ENCODE measurements at regions not wholly inside any gene's neighbourhood (a gene's known extent, or its start where the extent isn't known, plus 50 kb on each side); places are given as distances from the start of the nearest gene placed in this dataset.

DNA sequence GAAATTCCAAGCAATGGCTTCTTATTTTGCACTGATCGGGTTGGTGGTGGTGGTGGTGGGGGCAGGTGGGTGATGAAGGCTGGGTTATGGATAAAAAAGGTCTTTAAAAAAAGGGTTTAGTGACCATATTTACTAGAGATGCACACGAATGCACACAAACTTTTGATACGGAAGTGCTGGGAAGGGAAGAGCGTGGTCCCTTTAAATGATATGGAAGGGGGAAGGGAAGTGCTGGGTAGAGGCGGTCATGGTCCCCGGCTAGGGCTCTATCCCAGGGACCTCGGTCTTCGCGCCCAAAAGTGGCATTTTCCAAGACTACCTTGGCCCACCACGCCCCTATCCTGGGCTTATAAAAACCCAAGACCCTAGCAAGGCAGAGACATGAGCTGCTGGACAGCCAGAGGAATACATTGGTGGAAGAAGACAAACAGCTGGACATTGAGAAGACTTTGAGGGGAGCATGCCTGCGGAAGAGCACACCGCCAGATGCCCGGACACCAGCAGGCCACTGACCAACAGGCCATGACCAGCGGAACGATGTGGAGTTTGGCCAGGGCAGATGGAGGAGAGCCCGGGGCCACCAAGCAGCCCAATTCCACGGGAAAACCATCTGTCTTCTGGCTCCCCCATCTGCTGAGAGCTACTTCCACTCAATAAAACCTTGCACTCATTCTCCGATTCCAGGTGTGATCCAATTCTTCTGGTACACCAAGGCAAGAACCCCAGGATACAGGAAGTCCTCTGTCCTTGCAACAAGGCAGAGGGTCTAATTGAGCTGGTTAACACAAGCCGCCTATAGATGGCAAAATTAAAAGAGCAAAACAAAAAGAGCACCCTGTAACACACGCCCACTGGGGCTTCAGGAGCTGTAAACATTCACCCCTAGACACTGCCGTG is 1720.2 kb downstream of the MRPL39 start:
- Mint-ChIP-seq H3K36me3 (ENCODE audit: low read depth) (no peaks in the 10 kb centered on the region), H3K27me3 (ENCODE audit: low read depth) (no peaks in the 10 kb centered on the region), H3K4me3 (ENCODE audit: low read depth) (peak overlapping the region; percentile 39), H3K27ac (no peak overlapping the region), H3K9me3 (no peaks in the 10 kb centered on the region), H3K4me1 (ENCODE audit: low read depth) (no peaks in the 10 kb centered on the region)
- no peak for DNase-seq (ENCODE audit: low spot score)
- intact Hi-C loops (cut with micrococcal nuclease), result no loop called here

DNA sequence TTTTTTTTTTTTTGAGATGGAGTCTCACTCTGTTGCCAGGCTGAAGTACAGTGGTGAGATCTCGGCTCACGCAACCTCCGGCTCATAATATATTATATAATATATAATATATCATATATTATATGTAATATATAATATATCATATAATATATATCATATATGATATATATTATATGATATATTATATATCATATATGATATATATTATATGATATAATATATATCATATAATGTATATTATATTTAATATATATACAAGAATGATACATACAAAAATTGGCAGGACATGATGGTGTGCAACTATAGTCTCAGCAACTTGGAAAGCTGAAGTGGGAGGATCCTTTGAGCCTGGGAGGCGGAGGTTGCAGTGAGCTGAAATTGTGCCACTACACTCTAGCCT is 1725.5 kb downstream of the MRPL39 start:
- Mint-ChIP-seq H3K4me3 (ENCODE audit: low read depth) (no peak overlapping the region), H3K27me3 (ENCODE audit: low read depth) (no peaks in the 10 kb centered on the region), H3K9me3 (no peaks in the 10 kb centered on the region), H3K27ac (no peak overlapping the region), H3K36me3 (ENCODE audit: low read depth) (no peaks in the 10 kb centered on the region), H3K4me1 (ENCODE audit: low read depth) (no peaks in the 10 kb centered on the region)
- intact Hi-C loops (cut with micrococcal nuclease), result no loop called here
- DNase-seq (ENCODE audit: low spot score), result no peak

DNA sequence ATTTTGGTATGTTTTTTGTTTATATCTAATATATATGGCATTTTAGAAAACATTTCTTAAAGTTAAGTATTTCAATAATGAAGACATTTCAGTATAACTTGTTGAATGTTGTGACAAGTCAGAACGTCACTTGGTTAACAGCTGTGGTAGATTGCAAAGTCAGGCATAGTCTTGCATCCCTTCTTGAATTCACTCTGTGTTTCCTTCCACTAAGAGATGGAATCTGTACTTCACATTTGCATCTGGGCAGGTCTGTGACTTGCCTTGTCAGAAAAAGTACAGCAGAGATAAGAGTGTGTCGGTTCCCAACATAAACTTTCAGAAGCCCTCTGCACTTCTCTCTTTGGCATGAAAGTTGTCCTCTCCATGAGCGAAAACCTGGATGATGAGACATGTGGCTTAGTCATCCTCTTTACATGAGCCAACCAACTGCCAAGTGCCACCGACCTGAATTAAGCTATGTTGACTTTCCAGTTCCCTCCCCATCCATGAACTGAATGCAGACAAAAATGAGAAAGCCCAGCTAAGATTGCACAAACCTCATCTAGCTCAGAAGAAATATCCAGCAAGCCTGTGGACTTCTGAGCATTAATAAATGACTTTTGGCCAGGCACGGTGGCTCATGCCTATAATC is 1730.2 kb downstream of the MRPL39 start:
- intact Hi-C loops (cut with micrococcal nuclease), result no loop called here
- H3K9me3 Mint-ChIP-seq, result no peaks in the 10 kb centered on the region
- H3K4me1 Mint-ChIP-seq (ENCODE audit: low read depth), result no peaks in the 10 kb centered on the region
- no peaks in the 10 kb centered on the region for H3K27me3 Mint-ChIP-seq (ENCODE audit: low read depth)
- H3K27ac Mint-ChIP-seq, result no peak overlapping the region
- no peak for DNase-seq (ENCODE audit: low spot score)
- no peaks in the 10 kb centered on the region for H3K36me3 Mint-ChIP-seq (ENCODE audit: low read depth)
- H3K4me3 Mint-ChIP-seq (ENCODE audit: low read depth), result no peak overlapping the region

DNA sequence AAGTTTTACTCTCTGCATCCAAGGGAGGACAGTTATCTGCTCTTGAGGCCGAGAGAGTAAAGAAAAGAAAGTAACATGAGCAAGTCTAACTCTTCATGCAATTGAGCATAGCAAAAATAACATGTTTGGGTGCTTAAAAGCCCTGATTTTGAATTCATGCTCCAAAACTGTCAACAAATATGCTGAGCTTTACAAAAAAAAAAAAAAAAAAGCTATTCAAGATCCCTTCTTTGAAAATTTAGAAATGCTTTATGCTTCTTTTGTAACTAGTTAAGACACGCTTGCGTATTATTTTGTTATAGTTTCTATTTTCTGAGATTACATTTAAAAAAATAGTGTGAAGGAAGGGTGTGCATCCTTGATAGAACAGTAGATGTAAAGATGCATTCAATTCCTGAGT is 1733.0 kb downstream of the MRPL39 start:
- Mint-ChIP-seq H3K27ac (no peak overlapping the region), H3K36me3 (ENCODE audit: low read depth) (no peaks in the 10 kb centered on the region), H3K4me1 (ENCODE audit: low read depth) (no peaks in the 10 kb centered on the region), H3K9me3 (no peaks in the 10 kb centered on the region), H3K27me3 (ENCODE audit: low read depth) (no peaks in the 10 kb centered on the region), H3K4me3 (ENCODE audit: low read depth) (no peak overlapping the region)
- no peak for DNase-seq (ENCODE audit: low spot score)
- intact Hi-C loops (cut with micrococcal nuclease), result no loop called here

DNA sequence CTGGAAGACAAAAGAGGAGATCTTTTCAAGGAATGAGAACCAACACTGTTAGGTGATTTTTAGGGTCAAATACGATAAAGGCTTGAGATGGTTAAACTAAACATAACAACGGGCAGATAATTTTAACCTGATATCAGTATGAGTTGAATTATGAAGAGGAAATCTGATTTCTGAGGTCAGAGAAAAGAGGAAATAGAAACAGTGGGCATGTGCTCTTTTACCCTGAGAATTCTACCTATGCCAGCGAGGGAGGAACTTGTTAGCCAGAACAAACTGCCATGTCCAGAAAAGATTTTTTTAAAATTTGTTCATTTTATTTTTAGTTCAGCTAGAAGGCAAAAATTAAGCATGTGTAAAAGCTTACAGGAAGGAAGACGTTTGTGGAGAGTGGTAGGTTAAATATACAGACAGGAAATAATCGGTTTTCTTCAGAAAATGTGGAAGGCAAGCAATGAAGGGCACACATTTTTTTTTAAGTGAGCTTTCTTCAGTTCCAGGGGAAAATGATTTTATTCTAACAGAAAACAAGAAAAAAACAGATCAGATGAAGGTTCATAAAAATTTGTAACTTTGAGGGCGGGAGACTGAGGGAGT is 1745.3 kb downstream of the MRPL39 start:
- DNase-seq (ENCODE audit: low spot score), result no peak
- Mint-ChIP-seq H3K27me3 (ENCODE audit: low read depth) (peaks cover 2% of the 10 kb centered on the region), H3K4me1 (ENCODE audit: low read depth) (peaks cover 22% of the 10 kb centered on the region), H3K9me3 (peaks cover 4% of the 10 kb centered on the region), H3K27ac (no peak overlapping the region), H3K4me3 (ENCODE audit: low read depth) (no peak overlapping the region), H3K36me3 (ENCODE audit: low read depth) (no peaks in the 10 kb centered on the region)
- intact Hi-C loops (cut with micrococcal nuclease), result no loop called here

DNA sequence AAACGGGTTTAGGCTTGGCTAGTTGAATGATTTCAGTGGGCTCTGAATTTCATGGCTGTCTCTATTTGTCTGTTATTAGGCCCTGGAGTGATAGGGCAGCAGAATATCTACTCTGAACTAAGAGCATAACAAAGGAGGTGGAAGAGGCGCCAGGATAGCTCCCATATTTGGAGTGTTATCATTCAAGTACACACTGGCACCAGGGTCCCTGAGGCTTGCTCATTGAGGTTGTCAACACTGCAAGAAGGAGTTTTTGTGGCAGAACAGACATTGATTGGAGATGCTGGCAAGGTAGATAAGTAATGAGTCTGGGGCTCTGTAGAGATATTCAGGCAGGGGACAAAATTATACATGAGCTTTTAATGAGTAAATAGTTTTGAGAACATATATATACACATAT is 1748.4 kb downstream of the MRPL39 start:
- intact Hi-C loops (cut with micrococcal nuclease), result loop anchor here (10.0 kb wide), 1 partner anchor 656 kb away; no protein-coding TSS in a partner anchor
- no peaks in the 10 kb centered on the region for H3K27me3 Mint-ChIP-seq (ENCODE audit: low read depth)

DNA sequence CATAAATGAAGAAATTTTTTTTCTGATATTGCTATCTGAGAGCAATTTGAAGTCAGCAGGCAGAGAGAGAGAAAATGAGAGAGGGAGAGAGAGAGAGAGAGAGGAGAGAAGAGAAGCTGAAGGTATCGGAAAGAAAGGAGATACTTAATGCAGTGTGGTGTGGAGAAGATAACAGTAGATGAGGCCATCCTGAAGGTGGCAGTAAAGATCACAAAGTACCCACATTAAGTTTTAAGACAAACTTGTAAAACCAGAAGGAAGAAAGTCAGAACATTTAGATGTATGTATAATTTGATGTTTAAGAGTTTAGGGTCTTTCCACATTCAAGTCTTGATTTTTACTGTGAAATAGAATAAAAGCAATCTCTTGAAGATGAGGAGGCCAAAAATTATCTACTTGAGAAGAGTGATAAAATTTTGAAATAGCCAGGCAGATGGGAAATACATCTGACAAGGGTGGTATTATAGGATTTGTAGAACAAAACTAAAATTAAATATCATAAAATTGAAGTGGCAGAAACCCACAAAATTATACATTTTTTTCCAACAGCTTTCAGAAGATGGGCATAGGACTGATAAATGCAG is 1753.4 kb downstream of the MRPL39 start:
- intact Hi-C loops (cut with micrococcal nuclease), result loop anchor here (1.0 to 10.0 kb wide), 2 partner anchors 114 to 661 kb away; no protein-coding TSS in a partner anchor
- H3K36me3 Mint-ChIP-seq (ENCODE audit: low read depth), result no peaks in the 10 kb centered on the region
- H3K9me3 Mint-ChIP-seq, result no peaks in the 10 kb centered on the region
- no peaks in the 10 kb centered on the region for H3K27me3 Mint-ChIP-seq (ENCODE audit: low read depth)
- H3K4me1 Mint-ChIP-seq (ENCODE audit: low read depth), result peaks cover 7% of the 10 kb centered on the region
- no peak for DNase-seq (ENCODE audit: low spot score)
- no peak overlapping the region for H3K27ac Mint-ChIP-seq
- no peak overlapping the region for H3K4me3 Mint-ChIP-seq (ENCODE audit: low read depth)

More for the DNA sequence above, 1748.4 kb downstream of the MRPL39 start:
- Mint-ChIP-seq H3K9me3 (no peaks in the 10 kb centered on the region), H3K4me1 (ENCODE audit: low read depth) (peaks cover 19% of the 10 kb centered on the region), H3K36me3 (ENCODE audit: low read depth) (no peaks in the 10 kb centered on the region), H3K27ac (no peak overlapping the region), H3K4me3 (ENCODE audit: low read depth) (no peak overlapping the region)
- DNase-seq (ENCODE audit: low spot score), result no peak

DNA sequence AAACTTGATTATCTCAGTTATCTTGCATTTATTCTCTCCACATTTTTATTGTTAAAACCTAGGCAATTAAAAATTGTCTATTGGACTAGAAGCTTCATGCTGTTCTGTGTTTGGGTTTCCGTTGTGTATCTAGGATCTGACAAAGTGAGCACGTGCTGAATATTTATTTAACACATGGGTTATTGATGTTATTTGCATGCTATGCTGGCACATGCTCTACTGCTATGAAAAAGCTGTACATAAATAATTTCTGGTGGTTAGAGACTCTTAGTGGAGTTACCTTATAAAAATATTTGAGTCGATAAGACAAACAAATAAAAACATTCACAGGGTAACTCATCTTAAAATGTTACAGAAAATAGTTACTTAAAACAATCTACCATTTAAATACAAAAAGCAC is 1769.7 kb downstream of the MRPL39 start:
- Mint-ChIP-seq H3K27me3 (ENCODE audit: low read depth) (no peaks in the 10 kb centered on the region), H3K4me3 (ENCODE audit: low read depth) (no peak overlapping the region), H3K36me3 (ENCODE audit: low read depth) (no peaks in the 10 kb centered on the region), H3K27ac (no peak overlapping the region), H3K9me3 (peaks cover 18% of the 10 kb centered on the region), H3K4me1 (ENCODE audit: low read depth) (no peaks in the 10 kb centered on the region)
- intact Hi-C loops (cut with micrococcal nuclease), result no loop called here
- DNase-seq (ENCODE audit: low spot score), result no peak

DNA sequence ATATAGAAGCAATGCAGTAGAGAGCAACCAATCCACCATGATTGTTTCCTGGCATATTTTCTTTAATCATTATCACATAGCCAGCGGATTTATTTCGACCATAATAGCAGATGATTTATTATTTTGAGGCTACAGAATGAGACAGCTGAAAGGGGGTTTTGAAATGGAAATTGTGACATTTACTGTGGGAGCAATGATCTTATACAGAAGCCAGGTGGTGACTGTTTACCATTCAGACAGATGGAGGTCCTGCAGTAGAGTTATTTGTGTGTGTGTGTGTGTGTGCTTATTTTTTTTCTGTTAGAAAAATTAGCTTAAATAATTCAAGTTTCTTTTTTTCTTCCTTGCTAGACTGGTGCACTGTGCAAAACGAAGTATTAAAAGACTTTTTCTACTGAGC is 1784.5 kb downstream of the MRPL39 start:
- no peak overlapping the region for H3K4me3 Mint-ChIP-seq (ENCODE audit: low read depth)
- no peaks in the 10 kb centered on the region for H3K4me1 Mint-ChIP-seq (ENCODE audit: low read depth)
- DNase-seq (ENCODE audit: low spot score), result no peak
- no peak overlapping the region for H3K27ac Mint-ChIP-seq
- H3K36me3 Mint-ChIP-seq (ENCODE audit: low read depth), result no peaks in the 10 kb centered on the region
- intact Hi-C loops (cut with micrococcal nuclease), result no loop called here
- no peaks in the 10 kb centered on the region for H3K9me3 Mint-ChIP-seq
- H3K27me3 Mint-ChIP-seq (ENCODE audit: low read depth), result no peaks in the 10 kb centered on the region

DNA sequence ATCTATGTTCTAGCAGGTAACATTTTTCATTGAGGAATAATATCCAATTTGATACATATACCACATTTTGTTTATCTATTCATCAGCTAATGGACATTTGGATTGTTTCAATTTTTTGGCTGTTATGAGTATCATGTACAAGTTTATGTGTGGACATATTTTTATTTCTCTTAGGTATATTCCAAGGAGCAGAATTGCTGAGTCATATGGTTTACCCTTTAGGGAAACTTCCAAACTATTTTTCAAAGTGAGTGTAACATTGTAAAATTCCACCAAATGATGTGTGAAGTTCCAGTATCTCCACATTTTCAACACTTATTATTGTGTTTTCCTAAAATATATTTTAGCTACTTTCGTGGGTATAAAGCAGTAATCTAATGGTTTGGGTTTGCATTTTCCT is 1789.9 kb downstream of the MRPL39 start:
- no peak overlapping the region for H3K4me3 Mint-ChIP-seq (ENCODE audit: low read depth)
- H3K27ac Mint-ChIP-seq, result no peak overlapping the region
- no peaks in the 10 kb centered on the region for H3K36me3 Mint-ChIP-seq (ENCODE audit: low read depth)
- no peaks in the 10 kb centered on the region for H3K27me3 Mint-ChIP-seq (ENCODE audit: low read depth)
- H3K4me1 Mint-ChIP-seq (ENCODE audit: low read depth), result no peaks in the 10 kb centered on the region
- intact Hi-C loops (cut with micrococcal nuclease), result no loop called here
- no peak for DNase-seq (ENCODE audit: low spot score)
- no peaks in the 10 kb centered on the region for H3K9me3 Mint-ChIP-seq

DNA sequence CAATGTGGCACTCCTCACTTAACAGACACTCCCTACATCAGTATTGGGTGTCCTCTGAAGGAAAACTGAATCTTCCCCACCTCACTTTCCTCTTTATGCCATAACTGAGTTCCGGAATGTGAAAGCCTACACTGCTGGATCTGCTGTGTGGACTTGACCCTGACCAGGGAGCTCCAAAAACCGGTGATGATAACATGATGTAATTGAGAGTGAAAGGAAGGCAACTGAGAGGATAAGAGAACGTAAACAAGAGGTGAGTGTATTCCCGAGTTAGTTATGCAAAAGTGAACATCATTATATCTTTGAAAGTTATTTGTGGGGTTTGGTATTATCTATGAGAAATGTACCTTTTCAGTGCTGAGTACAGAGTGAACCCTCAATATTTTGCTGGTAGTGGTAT is 1794.8 kb downstream of the MRPL39 start:
- Mint-ChIP-seq H3K9me3 (no peaks in the 10 kb centered on the region), H3K36me3 (ENCODE audit: low read depth) (no peaks in the 10 kb centered on the region), H3K4me1 (ENCODE audit: low read depth) (no peaks in the 10 kb centered on the region), H3K27ac (no peak overlapping the region), H3K4me3 (ENCODE audit: low read depth) (no peak overlapping the region), H3K27me3 (ENCODE audit: low read depth) (no peaks in the 10 kb centered on the region)
- intact Hi-C loops (cut with micrococcal nuclease), result no loop called here
- DNase-seq (ENCODE audit: low spot score), result no peak

DNA sequence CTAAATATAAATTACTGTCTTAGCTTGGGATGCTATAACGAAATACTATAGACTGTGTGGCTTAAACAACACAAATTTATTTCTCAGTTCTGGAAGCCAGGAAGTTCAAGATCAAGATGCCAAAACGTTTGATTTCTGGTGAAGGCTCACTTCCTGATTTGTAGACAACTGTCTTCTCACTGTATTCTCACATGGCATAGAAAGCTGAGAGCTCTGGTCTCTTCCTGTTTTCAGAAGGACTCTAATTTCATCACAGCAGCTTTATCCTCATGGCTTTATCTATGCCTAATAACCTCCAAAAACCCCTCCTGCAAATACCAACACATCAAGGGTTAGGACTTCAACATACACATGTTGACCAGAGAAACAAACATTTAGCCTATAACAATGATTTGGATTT is 1795.5 kb downstream of the MRPL39 start:
- Mint-ChIP-seq H3K36me3 (ENCODE audit: low read depth) (no peaks in the 10 kb centered on the region), H3K4me1 (ENCODE audit: low read depth) (no peaks in the 10 kb centered on the region), H3K27me3 (ENCODE audit: low read depth) (no peaks in the 10 kb centered on the region), H3K4me3 (ENCODE audit: low read depth) (no peak overlapping the region), H3K9me3 (no peaks in the 10 kb centered on the region), H3K27ac (no peak overlapping the region)
- intact Hi-C loops (cut with micrococcal nuclease), result no loop called here
- DNase-seq (ENCODE audit: low spot score), result no peak

DNA sequence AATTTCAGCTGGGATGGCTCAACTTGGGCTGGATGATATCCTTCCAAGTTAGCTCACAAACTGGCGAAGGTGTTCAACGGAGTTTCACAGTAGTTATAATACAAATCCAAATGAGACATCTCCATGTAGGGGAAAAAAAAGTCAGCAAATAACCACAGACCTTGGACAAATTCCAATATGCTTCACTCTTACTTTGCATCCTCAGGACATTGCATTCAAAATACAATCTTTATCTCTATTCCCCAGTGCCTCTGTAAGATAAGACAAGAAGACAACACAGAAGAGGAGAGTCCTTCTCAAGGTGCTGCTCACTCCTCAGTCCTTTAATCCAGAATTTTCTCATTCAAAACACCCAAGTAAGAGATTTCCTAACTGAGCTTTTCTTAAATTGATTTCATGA is 1797.7 kb downstream of the MRPL39 start:
- no peaks in the 10 kb centered on the region for H3K9me3 Mint-ChIP-seq
- DNase-seq (ENCODE audit: low spot score), result no peak
- no peaks in the 10 kb centered on the region for H3K4me1 Mint-ChIP-seq (ENCODE audit: low read depth)
- intact Hi-C loops (cut with micrococcal nuclease), result no loop called here
- no peak overlapping the region for H3K27ac Mint-ChIP-seq
- no peak overlapping the region for H3K4me3 Mint-ChIP-seq (ENCODE audit: low read depth)
- H3K27me3 Mint-ChIP-seq (ENCODE audit: low read depth), result no peaks in the 10 kb centered on the region
- H3K36me3 Mint-ChIP-seq (ENCODE audit: low read depth), result no peaks in the 10 kb centered on the region
